Calu3 (cell line): ENCODE measurements at regions not wholly inside any gene's neighbourhood (a gene's known extent, or its start where the extent isn't known, plus 50 kb on each side); places are given as distances from the start of the nearest gene placed in this dataset.

Experiments used
- BruUV-seq: library from RNA; stranded (reverse); fragments of 400-500 nt; replicated peaks from 2 replicates; lab custom pipeline; 2021; lab: Mats Ljungman, UMichigan
- CTCF ChIA-PET: fragments of 300-600 bp; sonication (Branson Sonifier 250); formaldehyde crosslinking; loops from one replicate; lab custom pipeline; 2022; ENCODE audit warnings: antibody characterized with exemption; lab: Charles Lee
- DNase-seq: peaks from one replicate; pipeline ENCODE4 v3.0.0; 2022
- H3K27ac Mint-ChIP-seq: one replicate; pipeline ENCODE4 v1.8.0; 2022; ENCODE audit warnings: mixed read lengths; ENCODE audit not compliant: unreplicated experiment
- H3K27me3 Mint-ChIP-seq: one replicate; pipeline ENCODE4 v1.8.0; 2022; ENCODE audit warnings: mixed read lengths; ENCODE audit not compliant: unreplicated experiment
- H3K36me3 Mint-ChIP-seq: one replicate; pipeline ENCODE4 v1.8.0; 2022; ENCODE audit warnings: mild to moderate bottlenecking, moderate library complexity, mixed read lengths; ENCODE audit not compliant: insufficient read depth, unreplicated experiment
- H3K4me1 Mint-ChIP-seq: one replicate; pipeline ENCODE4 v1.8.0; 2022; ENCODE audit warnings: mild to moderate bottlenecking, low read depth, mixed read lengths; ENCODE audit not compliant: unreplicated experiment
- H3K4me3 Mint-ChIP-seq: one replicate; pipeline ENCODE4 v1.8.0; 2022; ENCODE audit warnings: mild to moderate bottlenecking, low read depth, moderate library complexity, mixed read lengths; ENCODE audit not compliant: unreplicated experiment
- H3K9me3 Mint-ChIP-seq: one replicate; pipeline ENCODE4 v1.8.0; 2022; ENCODE audit warnings: low read depth, mixed read lengths; ENCODE audit not compliant: unreplicated experiment
- CTCF ChIP-seq: fragments of 200-600 bp; IDR thresholded peaks from one replicate; pipeline ENCODE4 v1.8.0; 2022; ENCODE audit warnings: antibody characterized with exemption; ENCODE audit not compliant: unreplicated experiment
- intact Hi-C: fragments of 100-400 bp; cut with micrococcal nuclease; formaldehyde crosslinking; loops from one replicate; pipeline ENCODE4 v1.10.0; 2022; ENCODE audit not compliant: unreplicated experiment

- H3K27ac Mint-ChIP-seq = no peak overlapping the region
- CTCF ChIA-PET = interaction anchor here (0.6 to 1.7 kb wide), 12 partner anchors 75 to 1284 kb away, joined by 3 to 19 read pairs (median 4); no protein-coding TSS in a partner anchor
- BruUV-seq = no TSS peak
- peak; percentile 76 for DNase-seq
- H3K27me3 Mint-ChIP-seq = no peaks in the 10 kb centered on the region
- no peaks in the 10 kb centered on the region for H3K9me3 Mint-ChIP-seq
- intact Hi-C loops = loop anchor here (1.0 to 5.0 kb wide), 5 partner anchors 104 to 984 kb away; no protein-coding TSS in a partner anchor
- TF ChIP-seq CTCF = peak; percentile 55
- H3K36me3 Mint-ChIP-seq = peaks cover 5% of the 10 kb centered on the region
- peaks cover 13% of the 10 kb centered on the region for H3K4me1 Mint-ChIP-seq
- no peak overlapping the region for H3K4me3 Mint-ChIP-seq
Observed at GRCh38 chr2:146927080-146927711, 917.6 kb upstream of the ACVR2A start.

- TF ChIP-seq CTCF = no peak
- Mint-ChIP-seq H3K27ac (no peak overlapping the region), H3K9me3 (no peaks in the 10 kb centered on the region), H3K36me3 (no peaks in the 10 kb centered on the region), H3K4me1 (peaks cover 9% of the 10 kb centered on the region), H3K4me3 (no peak overlapping the region), H3K27me3 (no peaks in the 10 kb centered on the region)
- no TSS peak for BruUV-seq
- CTCF ChIA-PET = no interaction called here
- DNase-seq = no peak
- intact Hi-C loops = loop anchor here (5.0 kb wide), 1 partner anchor 171 kb away; no protein-coding TSS in a partner anchor
Observed at GRCh38 chr2:146918280-146918679, 926.5 kb upstream of the ACVR2A start.

GRCh38 chr2:146917431-146918042, 927.3 kb upstream of the ACVR2A start:
- intact Hi-C loops = loop anchor here (5.0 kb wide), 1 partner anchor 170 kb away; no protein-coding TSS in a partner anchor
- no peaks in the 10 kb centered on the region for H3K27me3 Mint-ChIP-seq
- CTCF ChIA-PET = no interaction called here

GRCh38 chr2:146916914-146917313, 927.9 kb upstream of the ACVR2A start:
- no peak overlapping the region for H3K4me3 Mint-ChIP-seq
- intact Hi-C loops = loop anchor here (5.0 kb wide), 1 partner anchor 170 kb away; no protein-coding TSS in a partner anchor
- H3K36me3 Mint-ChIP-seq = no peaks in the 10 kb centered on the region
- BruUV-seq = no TSS peak
- H3K27me3 Mint-ChIP-seq = no peaks in the 10 kb centered on the region
- no peak for TF ChIP-seq CTCF
- no peak for DNase-seq
- H3K9me3 Mint-ChIP-seq = no peaks in the 10 kb centered on the region
- H3K4me1 Mint-ChIP-seq = peaks cover 9% of the 10 kb centered on the region
- no peak overlapping the region for H3K27ac Mint-ChIP-seq
- CTCF ChIA-PET = no interaction called here

More at GRCh38 chr2:146917431-146918042, 927.3 kb upstream of the ACVR2A start:
- no peak for TF ChIP-seq CTCF
- Mint-ChIP-seq H3K27ac (no peak overlapping the region), H3K9me3 (no peaks in the 10 kb centered on the region), H3K4me1 (peaks cover 9% of the 10 kb centered on the region), H3K4me3 (no peak overlapping the region), H3K36me3 (no peaks in the 10 kb centered on the region)
- BruUV-seq = no TSS peak
- DNase-seq = no peak
